SK-N-SH (cell line): ENCODE measurements at regions not wholly inside any gene's neighbourhood (a gene's known extent, or its start where the extent isn't known, plus 50 kb on each side); places are given as distances from the start of the nearest gene placed in this dataset.

Experiments
- CTCF ChIA-PET: fragments of 300-600, 350-600 bp; formaldehyde crosslinking; extraction: SDS; loops from one replicate; lab custom pipeline; 2021; lab: Yijun Ruan, JAX
- POLR2A ChIA-PET: fragments of 350-600 bp; sonication (Branson Sonifier 250); formaldehyde crosslinking; extraction: SDS; loops from one replicate; lab custom pipeline; 2020; ENCODE audit warnings: antibody characterized with exemption, inconsistent platforms; lab: Yijun Ruan, JAX
- DNase-seq: peaks from one replicate; pipeline ENCODE4 v3.0.0; 2012
- H2AFZ ChIP-seq: fragments of 200-600 bp; sonication (generic); 2 replicates; pipeline ENCODE4 v1.8.1; 2016; ENCODE audit warnings: antibody characterized with exemption, mild to moderate bottlenecking, low read depth
- H3F3A ChIP-seq: fragments of 200-600 bp; sonication (generic); replicated peaks from 2 replicates; pipeline ENCODE3; 2016; ENCODE audit warnings: antibody characterized with exemption, mild to moderate bottlenecking; ENCODE audit not compliant: insufficient read depth
- H3K27ac ChIP-seq, 2 experiments: fragments of 200-500 bp in 1 of 2; fragments of 200-600 bp in 1 of 2; sonication (Bioruptor generic) in 1 of 2; sonication (generic), shearing (Covaris generic) in 1 of 2; 2 replicates each; pipeline versions ENCODE4 v1.5.1 to v1.6.1; 2014 to 2016; ENCODE audit warnings: low read depth in 2 of 2, inconsistent platforms in 1 of 2, low read length in 1 of 2, mild to moderate bottlenecking in 1 of 2, mixed read lengths in 1 of 2
- H3K27me3 ChIP-seq: fragments of 200-600 bp; sonication (generic), shearing (Covaris generic); 2 replicates; pipeline ENCODE4 v1.6.1; 2016; ENCODE audit warnings: mixed run types; ENCODE audit not compliant: insufficient read depth
- H3K36me3 ChIP-seq, 2 experiments: fragments of 200-500 bp in 1 of 2; fragments of 200-600 bp in 1 of 2; sonication (Bioruptor generic) in 1 of 2; sonication (generic) in 1 of 2; replicated peaks in 1 of 2; 2 replicates each; pipeline versions ENCODE3 to v1.5.1; 2014 to 2016; ENCODE audit warnings: low read length in 1 of 2, mild to moderate bottlenecking in 1 of 2; ENCODE audit not compliant: insufficient read depth in 2 of 2, control insufficient read depth in 1 of 2
- H3K4me1 ChIP-seq, 2 experiments: fragments of 200-500 bp in 1 of 2; fragments of 200-600 bp in 1 of 2; sonication (Bioruptor generic) in 1 of 2; sonication (generic), shearing (Covaris generic) in 1 of 2; 2 replicates each; pipeline versions ENCODE4 v1.5.1 to v1.6.1; 2014 to 2016; ENCODE audit warnings: low read depth in 1 of 2, low read length in 1 of 2, mixed run types in 1 of 2; ENCODE audit not compliant: insufficient read depth in 2 of 2, control insufficient read depth in 1 of 2
- H3K4me2 ChIP-seq: fragments of 200-600 bp; sonication (generic), shearing (Covaris generic); 2 replicates; pipeline ENCODE4 v1.6.1; 2017; ENCODE audit warnings: mixed run types
- H3K4me3 ChIP-seq, 2 experiments: fragments of 200-500 bp in 1 of 2; fragments of 200-600 bp in 1 of 2; sonication (Bioruptor generic) in 1 of 2; sonication (generic), shearing (Covaris generic) in 1 of 2; 2 replicates each; pipeline versions ENCODE4 v1.5.1 to v1.8.1; 2014 to 2016; ENCODE audit warnings: low read depth in 2 of 2, inconsistent platforms in 1 of 2, low read length in 1 of 2, mild to moderate bottlenecking in 1 of 2, mixed read lengths in 1 of 2, moderate library complexity in 1 of 2
- H3K79me2 ChIP-seq: fragments of 200-600 bp; sonication (generic); 2 replicates; pipeline ENCODE4 v1.8.1; 2017; ENCODE audit warnings: mild to moderate bottlenecking; ENCODE audit not compliant: insufficient read depth
- H3K9ac ChIP-seq: fragments of 200-600 bp; sonication (generic); 2 replicates; pipeline ENCODE4 v1.6.1; 2017; ENCODE audit warnings: mixed run types
- H3K9me2 ChIP-seq: fragments of 200-600 bp; sonication (generic); 2 replicates; pipeline ENCODE4 v1.6.1; 2017; ENCODE audit warnings: mixed run types
- H3K9me3 ChIP-seq: fragments of 200-600 bp; sonication (generic); 2 replicates; pipeline ENCODE4 v1.6.1; 2017; ENCODE audit warnings: mixed run types, mild to moderate bottlenecking, moderate library complexity
- H4K20me1 ChIP-seq: fragments of 200-600 bp; sonication (generic); 2 replicates; pipeline ENCODE4 v1.6.1; 2017; ENCODE audit warnings: mild to moderate bottlenecking, mixed run types; ENCODE audit not compliant: insufficient read depth
- CHD2 ChIP-seq: fragments of 150-350 bp; IDR thresholded peaks from 2 replicates; pipeline ENCODE4 v1.6.1; 2018; ENCODE audit warnings: low read length; ENCODE audit not compliant: partially characterized antibody
- EZH2phosphoT487 ChIP-seq: fragments of 200-600 bp; sonication (generic); IDR thresholded peaks from 2 replicates; pipeline ENCODE4 v1.6.1; 2017; ENCODE audit warnings: low read depth, mixed run types, mild to moderate bottlenecking, antibody characterized with exemption, moderate library complexity, borderline replicate concordance
- FOXJ3 ChIP-seq: sonication (generic); formaldehyde crosslinking; IDR thresholded peaks from 2 replicates; pipeline ENCODE4 v1.5.1; 2020; ENCODE audit warnings: mild to moderate bottlenecking, missing genetic modification reagents
- JUND ChIP-seq: IDR thresholded peaks from 2 replicates; pipeline ENCODE4 v1.4.0; 2012
- MEF2A ChIP-seq: IDR thresholded peaks from 2 replicates; pipeline ENCODE4 v1.4.0; 2012; ENCODE audit warnings: low read depth, borderline replicate concordance
- MXI1 ChIP-seq: IDR thresholded peaks from 2 replicates; pipeline ENCODE4 v1.6.1; 2012; ENCODE audit warnings: mild to moderate bottlenecking, low read depth, low read length, improper control_type of control experiment
- POLR2AphosphoS5 ChIP-seq: IDR thresholded peaks from 2 replicates; pipeline ENCODE4 v1.6.1; 2012; ENCODE audit warnings: low read depth, low read length
- RAD21 ChIP-seq: IDR thresholded peaks from 2 replicates; pipeline ENCODE4 v1.6.1; 2012; ENCODE audit warnings: mild to moderate bottlenecking, low read length
- RXRA ChIP-seq: IDR thresholded peaks from 2 replicates; pipeline ENCODE4 v1.4.0; 2012; ENCODE audit warnings: low read depth, mild to moderate bottlenecking, borderline replicate concordance
- SMC3 ChIP-seq: IDR thresholded peaks from 2 replicates; pipeline ENCODE4 v1.6.1; 2012; ENCODE audit warnings: low read depth, low read length, improper control_type of control experiment
- TAF1 ChIP-seq: IDR thresholded peaks from 2 replicates; pipeline ENCODE4 v1.6.1; 2012; ENCODE audit warnings: low read depth, mild to moderate bottlenecking, low read length, moderate library complexity, borderline replicate concordance
- TCF12 ChIP-seq: IDR thresholded peaks from 2 replicates; pipeline ENCODE4 v1.4.0; 2012
- TEAD4 ChIP-seq: IDR thresholded peaks from 2 replicates; pipeline ENCODE4 v1.4.0; 2012; ENCODE audit warnings: mild to moderate bottlenecking, borderline replicate concordance; ENCODE audit not compliant: insufficient read depth
- WGBS: methylation state at CpG from one replicate; pipeline ENCODE4 v1.1.6; 2017; ENCODE audit warnings: low lambda C conversion rate; 5-methylcytosine and 5-hydroxymethylcytosine counted together
- TF ChIP-seq, protein P1 (sequence below): IDR thresholded peaks from 2 replicates; pipeline ENCODE4 v1.4.0; 2012; ENCODE audit warnings: low read depth, borderline replicate concordance
- TF ChIP-seq, protein P2 (sequence below): fragments of 150-350 bp; IDR thresholded peaks from 2 replicates; pipeline ENCODE4 v1.6.1; 2016; ENCODE audit warnings: mild to moderate bottlenecking, low read depth, low read length
- TF ChIP-seq, protein P3 (sequence below): IDR thresholded peaks from 2 replicates; pipeline ENCODE4; 2012
- TF ChIP-seq, protein P4 (sequence below): IDR thresholded peaks from 2 replicates; pipeline ENCODE4 v1.4.0; 2012; ENCODE audit warnings: low read depth
- TF ChIP-seq, protein P5 (sequence below): fragments of 150-350 bp; IDR thresholded peaks from 2 replicates; pipeline ENCODE4 v1.6.1; 2017; ENCODE audit warnings: antibody characterized with exemption, low read length, low read depth, borderline replicate concordance

DNA sequence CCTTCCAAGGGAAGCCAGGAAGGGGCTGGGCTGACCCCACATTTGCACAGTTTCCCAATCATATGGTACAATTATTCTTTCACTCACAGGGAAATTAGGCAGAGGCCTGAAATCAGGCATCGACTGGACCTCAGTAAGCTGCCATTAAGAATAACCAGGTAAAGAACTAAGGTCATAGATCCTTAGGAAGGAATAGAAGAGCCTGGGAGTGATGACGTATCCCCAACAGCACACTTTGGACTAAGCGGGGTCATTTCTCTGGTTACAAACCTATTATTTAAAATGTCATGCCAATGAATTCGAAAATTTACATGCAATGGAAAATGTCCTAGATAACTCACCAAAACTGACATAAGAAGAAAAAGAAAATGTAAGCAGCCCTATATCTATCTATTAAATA, 118.2 kb downstream of the BRD1 start:
- H3K4me3 ChIP-seq, result no peak overlapping the region
- DNase-seq, result no peak
- ChIA-PET POLR2A (no interaction called here), CTCF (no interaction called here)
- no peaks in the 10 kb centered on the region for H3K27me3 ChIP-seq
- H3K4me2 ChIP-seq, result no peak overlapping the region
- H3K4me1 ChIP-seq, result peaks cover 0 to 11% of the 10 kb centered on the region in 2 experiments; a peak in 1 of 4 replicates
- no peak overlapping the region for H2AFZ ChIP-seq
- no peaks in the 10 kb centered on the region for H3K9me3 ChIP-seq
- 26% methylated on average over 4 of the region's 4 CpGs for WGBS
- TF ChIP-seq SMC3 (no peak), MEF2A (no peak), RAD21 (no peak), EZH2phosphoT487 (no peak), RXRA (no peak), CHD2 (no peak), TAF1 (no peak), POLR2AphosphoS5 (no peak), JUND (no peak), FOXJ3 (CRISPR knock-in tag) (no peak), MXI1 (no peak), TEAD4 (no peak), TCF12 (no peak)
- TF ChIP-seq, protein P1, sequence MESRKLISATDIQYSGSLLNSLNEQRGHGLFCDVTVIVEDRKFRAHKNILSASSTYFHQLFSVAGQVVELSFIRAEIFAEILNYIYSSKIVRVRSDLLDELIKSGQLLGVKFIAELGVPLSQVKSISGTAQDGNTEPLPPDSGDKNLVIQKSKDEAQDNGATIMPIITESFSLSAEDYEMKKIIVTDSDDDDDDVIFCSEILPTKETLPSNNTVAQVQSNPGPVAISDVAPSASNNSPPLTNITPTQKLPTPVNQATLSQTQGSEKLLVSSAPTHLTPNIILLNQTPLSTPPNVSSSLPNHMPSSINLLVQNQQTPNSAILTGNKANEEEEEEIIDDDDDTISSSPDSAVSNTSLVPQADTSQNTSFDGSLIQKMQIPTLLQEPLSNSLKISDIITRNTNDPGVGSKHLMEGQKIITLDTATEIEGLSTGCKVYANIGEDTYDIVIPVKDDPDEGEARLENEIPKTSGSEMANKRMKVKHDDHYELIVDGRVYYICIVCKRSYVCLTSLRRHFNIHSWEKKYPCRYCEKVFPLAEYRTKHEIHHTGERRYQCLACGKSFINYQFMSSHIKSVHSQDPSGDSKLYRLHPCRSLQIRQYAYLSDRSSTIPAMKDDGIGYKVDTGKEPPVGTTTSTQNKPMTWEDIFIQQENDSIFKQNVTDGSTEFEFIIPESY, result no peak
- TF ChIP-seq, protein P2, sequence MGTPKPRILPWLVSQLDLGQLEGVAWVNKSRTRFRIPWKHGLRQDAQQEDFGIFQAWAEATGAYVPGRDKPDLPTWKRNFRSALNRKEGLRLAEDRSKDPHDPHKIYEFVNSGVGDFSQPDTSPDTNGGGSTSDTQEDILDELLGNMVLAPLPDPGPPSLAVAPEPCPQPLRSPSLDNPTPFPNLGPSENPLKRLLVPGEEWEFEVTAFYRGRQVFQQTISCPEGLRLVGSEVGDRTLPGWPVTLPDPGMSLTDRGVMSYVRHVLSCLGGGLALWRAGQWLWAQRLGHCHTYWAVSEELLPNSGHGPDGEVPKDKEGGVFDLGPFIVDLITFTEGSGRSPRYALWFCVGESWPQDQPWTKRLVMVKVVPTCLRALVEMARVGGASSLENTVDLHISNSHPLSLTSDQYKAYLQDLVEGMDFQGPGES, result no peak
- TF ChIP-seq, protein P3, sequence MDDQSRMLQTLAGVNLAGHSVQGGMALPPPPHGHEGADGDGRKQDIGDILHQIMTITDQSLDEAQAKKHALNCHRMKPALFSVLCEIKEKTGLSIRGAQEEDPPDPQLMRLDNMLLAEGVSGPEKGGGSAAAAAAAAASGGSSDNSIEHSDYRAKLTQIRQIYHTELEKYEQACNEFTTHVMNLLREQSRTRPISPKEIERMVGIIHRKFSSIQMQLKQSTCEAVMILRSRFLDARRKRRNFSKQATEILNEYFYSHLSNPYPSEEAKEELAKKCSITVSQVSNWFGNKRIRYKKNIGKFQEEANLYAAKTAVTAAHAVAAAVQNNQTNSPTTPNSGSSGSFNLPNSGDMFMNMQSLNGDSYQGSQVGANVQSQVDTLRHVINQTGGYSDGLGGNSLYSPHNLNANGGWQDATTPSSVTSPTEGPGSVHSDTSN, result no peak
- TF ChIP-seq, protein P4, sequence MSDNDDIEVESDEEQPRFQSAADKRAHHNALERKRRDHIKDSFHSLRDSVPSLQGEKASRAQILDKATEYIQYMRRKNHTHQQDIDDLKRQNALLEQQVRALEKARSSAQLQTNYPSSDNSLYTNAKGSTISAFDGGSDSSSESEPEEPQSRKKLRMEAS, result no peak
- TF ChIP-seq, protein P5, sequence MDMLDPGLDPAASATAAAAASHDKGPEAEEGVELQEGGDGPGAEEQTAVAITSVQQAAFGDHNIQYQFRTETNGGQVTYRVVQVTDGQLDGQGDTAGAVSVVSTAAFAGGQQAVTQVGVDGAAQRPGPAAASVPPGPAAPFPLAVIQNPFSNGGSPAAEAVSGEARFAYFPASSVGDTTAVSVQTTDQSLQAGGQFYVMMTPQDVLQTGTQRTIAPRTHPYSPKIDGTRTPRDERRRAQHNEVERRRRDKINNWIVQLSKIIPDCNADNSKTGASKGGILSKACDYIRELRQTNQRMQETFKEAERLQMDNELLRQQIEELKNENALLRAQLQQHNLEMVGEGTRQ, result no peak
- no peaks in the 10 kb centered on the region for H3F3A ChIP-seq
- H3K36me3 ChIP-seq, result no peaks in the 10 kb centered on the region
- H4K20me1 ChIP-seq, result no peaks in the 10 kb centered on the region
- H3K9ac ChIP-seq, result no peak overlapping the region
- H3K27ac ChIP-seq, result no peak overlapping the region
- H3K79me2 ChIP-seq, result no peaks in the 10 kb centered on the region
- H3K9me2 ChIP-seq, result no peaks in the 10 kb centered on the region
